ENCODE measurements at regions not wholly inside any gene's neighbourhood (a gene's known extent, or its start where the extent isn't known, plus 50 kb on each side); places are given as distances from the start of the nearest gene placed in this dataset.

- no peaks in the 10 kb centered on the region for H3K79me2 ChIP-seq (replicated peaks; ENCODE audit: insufficient read depth)
- no peak for ATAC-seq
- H3K27ac ChIP-seq (ENCODE audit: low read depth) = no peak overlapping the region
- Mint-ChIP-seq H3K27me3 (ENCODE audit: insufficient read depth, low read depth, poor library complexity) (peaks cover 2% of the 10 kb centered on the region), H3K36me3 (ENCODE audit: low read depth) (no peaks in the 10 kb centered on the region), H3K4me1 (no peaks in the 10 kb centered on the region), H3K4me3 (no peak overlapping the region), H3K27ac (no peak overlapping the region), H3K9me3 (no peaks in the 10 kb centered on the region)
- H3K4me2 ChIP-seq = no peak overlapping the region
- no peak for DNase-seq (ENCODE audit: low spot score)
- no peaks in the 10 kb centered on the region for H3K4me1 ChIP-seq (ENCODE audit: insufficient read depth)
- no peaks in the 10 kb centered on the region for H4K20me1 ChIP-seq (replicated peaks; ENCODE audit: insufficient read depth)
- H3K27me3 ChIP-seq (ENCODE audit: insufficient read depth) = no peaks in the 10 kb centered on the region
- no peak overlapping the region for H2AFZ ChIP-seq
- H3K9me2 ChIP-seq (ENCODE audit: insufficient read depth) = no peaks in the 10 kb centered on the region
- H3K36me3 ChIP-seq (ENCODE audit: insufficient read depth) = no peaks in the 10 kb centered on the region
- H3K4me3 ChIP-seq = no peak overlapping the region
- TF ChIP-seq ETS1 (IDR thresholded peaks at IDR 0.05) (no peak), REST (IDR thresholded peaks at IDR 0.05; ENCODE audit: unreplicated experiment) (no peak), STAT1 (IDR thresholded peaks at IDR 0.05; ENCODE audit: unreplicated experiment) (no peak), ZNF462 (CRISPR knock-in tag; IDR thresholded peaks at IDR 0.05) (no peak)
- H3F3A ChIP-seq (replicated peaks; ENCODE audit: low read depth) = no peaks in the 10 kb centered on the region
Observed at GRCh38 chr11:128399251-128400121, 187.9 kb downstream of the ETS1 start.

Data from GM23338 (cell line).